Activated CD8-positive, alpha-beta memory T cell treated with anti-CD3 and anti-CD28 coated beads, Interleukin-2, amount 50 U/mL, for 24 hours (primary cell): ENCODE measurements at regions not wholly inside any gene's neighbourhood (a gene's known extent, or its start where the extent isn't known, plus 50 kb on each side); places are given as distances from the start of the nearest gene placed in this dataset.

Experiments used
- DNase-seq: peaks from one replicate; pipeline ENCODE4 v3.0.0-alpha.2; 2020; ENCODE audit errors: extremely low read depth

- peak; percentile 81 for DNase-seq
These were observed 83.0 kb upstream of the DUSP5 start for GRCh38 chr10:110414548-110415309.

DNA sequence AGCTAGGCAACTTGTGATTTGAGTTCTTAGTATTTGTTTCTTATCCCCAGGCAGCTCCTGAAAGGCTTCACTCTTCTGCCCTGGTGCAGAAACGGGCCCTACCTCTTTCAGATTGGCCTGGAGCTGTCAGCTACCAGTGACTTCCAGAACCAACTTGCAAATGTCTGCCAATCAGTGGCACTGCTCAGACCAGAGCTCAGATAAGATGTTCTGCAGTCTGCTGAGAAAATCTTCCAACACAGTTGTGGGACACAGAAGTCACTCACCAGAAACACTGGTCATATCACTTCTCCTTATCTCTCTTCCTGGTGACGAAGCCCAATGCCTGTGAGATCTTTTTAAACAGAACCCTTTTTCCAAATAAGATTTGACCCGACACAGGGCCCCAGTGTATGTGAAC is 81.9 kb upstream of the DUSP5 start:
- DNase-seq: no peak

- no peak for DNase-seq
These were observed 80.7 kb upstream of the DUSP5 start for GRCh38 chr10:110416776-110417711.

- no peak for DNase-seq
These were observed 79.5 kb upstream of the DUSP5 start for GRCh38 chr10:110418218-110418617.

DNA sequence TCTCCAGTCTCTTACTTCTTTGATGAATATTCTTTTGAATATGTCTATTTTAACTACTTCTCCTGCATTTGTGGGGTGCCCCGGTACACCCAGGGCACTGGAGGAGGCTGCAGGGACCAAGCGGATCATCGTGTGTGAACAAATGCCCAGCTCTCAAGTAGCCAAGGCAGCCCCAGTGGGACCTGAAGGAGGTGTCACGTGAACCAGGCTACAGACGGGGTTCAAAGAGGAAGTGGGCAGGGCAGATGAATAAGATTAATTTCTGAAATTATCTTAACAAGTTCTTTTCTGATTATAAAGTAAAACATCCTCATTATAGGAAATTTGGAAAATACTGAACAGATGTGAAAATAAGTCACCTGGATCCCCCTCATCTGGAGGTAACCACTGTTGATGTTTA is 78.4 kb upstream of the DUSP5 start:
- no peak for DNase-seq

- no peak for DNase-seq
These were observed 77.1 kb upstream of the DUSP5 start for GRCh38 chr10:110420401-110421193.

GRCh38 chr10:110421512-110422138 is 76.1 kb upstream of the DUSP5 start:
- no peak for DNase-seq

GRCh38 chr10:110422548-110422947 is 75.2 kb upstream of the DUSP5 start:
- DNase-seq: no peak

DNA sequence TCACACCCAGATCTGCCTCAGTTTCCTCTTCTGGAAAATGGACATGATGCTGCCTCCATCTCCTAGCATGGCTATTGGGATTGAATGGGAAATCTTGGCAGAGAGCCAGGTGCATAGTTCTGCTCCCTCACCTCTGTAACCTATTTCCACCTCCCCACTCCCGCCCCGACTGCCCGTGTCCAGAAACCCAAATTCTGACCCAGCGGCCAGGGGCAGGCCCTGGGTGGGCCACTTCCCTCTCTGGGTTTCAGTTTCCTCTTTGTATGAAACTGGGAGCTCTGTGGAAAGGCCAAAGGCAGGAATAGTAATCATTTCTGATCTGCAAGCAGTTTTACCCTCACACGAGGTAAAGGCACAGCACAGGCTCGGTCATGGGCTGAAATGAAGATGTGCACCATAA is 74.1 kb upstream of the DUSP5 start:
- DNase-seq: no peak

DNA sequence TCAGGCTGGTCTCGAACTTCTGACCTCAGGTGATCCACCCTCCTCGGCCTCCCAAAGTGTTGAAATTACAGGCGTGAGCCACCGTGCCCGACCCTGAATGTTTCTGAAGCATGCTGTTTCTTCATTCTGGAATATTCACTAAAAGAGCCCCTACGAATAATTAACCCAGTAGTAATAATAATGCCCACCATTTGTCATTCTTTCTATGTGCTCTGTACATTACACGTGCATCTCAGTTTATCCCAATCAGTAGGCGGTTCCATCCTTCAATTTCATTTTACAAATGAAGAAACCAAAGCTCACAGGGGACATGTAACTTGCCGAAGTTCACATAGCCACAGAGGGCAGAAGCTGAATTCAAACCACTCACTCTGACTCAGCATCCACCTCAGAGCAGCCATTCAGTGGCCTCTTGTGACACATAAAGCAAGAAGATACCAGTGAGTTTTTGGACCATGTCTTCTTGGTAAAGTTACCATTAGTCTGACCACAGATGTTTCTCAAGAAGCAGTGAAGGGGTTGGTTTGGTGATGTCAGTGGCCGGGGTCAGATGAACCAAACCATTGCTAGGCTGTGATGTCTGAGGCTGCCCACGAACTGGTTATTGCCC is 71.9 kb upstream of the DUSP5 start:
- peak; percentile 32 for DNase-seq

GRCh38 chr10:110426294-110427181 is 71.2 kb upstream of the DUSP5 start:
- DNase-seq: no peak

- no peak for DNase-seq
These were observed 68.4 kb upstream of the DUSP5 start for GRCh38 chr10:110429301-110429700.

- no peak for DNase-seq
These were observed 67.1 kb upstream of the DUSP5 start for GRCh38 chr10:110430340-110431273.

DNA sequence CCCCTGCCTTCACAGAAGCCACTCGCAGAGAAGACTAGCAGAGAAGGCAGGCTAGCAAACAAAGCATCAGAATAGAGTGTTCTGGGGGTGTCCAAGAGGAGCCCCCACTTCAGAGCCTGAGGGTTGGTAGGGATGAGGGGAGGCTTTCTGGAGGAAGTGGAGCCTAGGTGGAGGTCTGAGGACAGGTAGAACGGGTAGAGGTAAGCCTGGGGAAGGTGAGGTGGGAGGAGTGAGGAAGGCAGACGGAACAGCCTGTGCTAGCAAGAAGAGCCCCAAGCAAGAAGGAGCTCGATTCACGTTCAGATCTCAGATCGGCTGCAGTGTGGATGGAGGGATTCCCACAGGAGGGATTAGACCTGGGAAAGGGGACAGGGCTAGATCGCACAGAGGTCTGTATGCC is 66.0 kb upstream of the DUSP5 start:
- no peak for DNase-seq

DNA sequence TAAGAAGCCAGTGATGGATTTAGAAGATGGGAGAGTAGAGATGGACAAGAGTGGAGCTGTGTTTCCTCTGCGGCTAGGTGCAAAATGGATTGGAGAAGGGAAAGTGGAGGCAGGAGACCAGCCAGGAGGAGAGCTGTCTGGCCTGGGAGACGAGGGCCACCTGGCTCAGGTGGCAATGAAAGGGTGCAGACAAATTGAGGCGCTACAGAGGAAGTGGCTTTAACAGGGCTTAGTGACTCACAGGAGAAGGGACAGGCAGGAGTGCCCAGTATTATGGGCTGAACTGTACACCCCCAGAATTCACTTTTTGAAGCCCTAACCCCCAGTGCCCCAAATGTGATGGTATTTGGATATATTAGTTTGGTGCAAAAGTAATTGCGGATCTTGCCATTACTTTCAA is 65.6 kb upstream of the DUSP5 start:
- no peak for DNase-seq

- DNase-seq: no peak
These were observed 64.7 kb upstream of the DUSP5 start for GRCh38 chr10:110432814-110433565.

GRCh38 chr10:110433740-110434139 is 64.0 kb upstream of the DUSP5 start:
- no peak for DNase-seq

GRCh38 chr10:110434489-110435096 is 63.1 kb upstream of the DUSP5 start:
- DNase-seq: no peak
